ENCODE measurements at regions not wholly inside any gene's neighbourhood (a gene's known extent, or its start where the extent isn't known, plus 50 kb on each side); places are given as distances from the start of the nearest gene placed in this dataset.
"Not testable (repeated sequence)": the region's sequence is repeated elsewhere in the genome, so short reads cannot be mapped to it uniquely, and the experiment has no call there.

DNA sequence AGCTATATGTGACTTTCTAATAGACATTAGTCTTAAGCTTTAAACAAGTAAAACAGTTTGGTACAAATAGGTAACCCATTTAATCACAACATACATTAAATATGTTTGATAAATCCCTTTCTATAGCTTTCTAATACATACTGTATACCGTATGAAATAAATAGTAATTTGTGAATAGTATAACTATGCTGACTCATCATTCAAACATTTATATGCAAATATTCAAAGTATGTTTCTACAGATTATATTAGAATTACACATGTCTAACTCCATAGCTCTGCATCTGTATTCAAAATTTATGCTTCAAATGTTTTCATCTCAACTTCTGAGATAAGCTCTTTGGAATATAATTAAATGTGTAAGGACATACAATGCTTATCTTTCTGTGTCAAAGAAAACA lies 142.7 kb upstream of the ZNF804A start:
- Histone ChIP-seq H3K9me3 (ENCODE audit: severe bottlenecking) (no peaks in the 10 kb centered on the region), H3K4me1 (ENCODE audit: insufficient read depth, poor library complexity, severe bottlenecking) (no peaks in the 10 kb centered on the region), H3K27ac (ENCODE audit: poor library complexity, severe bottlenecking) (no peak overlapping the region), H3K4me3 (ENCODE audit: severe bottlenecking) (no peak overlapping the region), H3K27me3 (ENCODE audit: insufficient read depth, poor library complexity, severe bottlenecking) (no peaks in the 10 kb centered on the region), H3K36me3 (ENCODE audit: low read depth) (no peaks in the 10 kb centered on the region)
- TF ChIP-seq, protein P1, sequence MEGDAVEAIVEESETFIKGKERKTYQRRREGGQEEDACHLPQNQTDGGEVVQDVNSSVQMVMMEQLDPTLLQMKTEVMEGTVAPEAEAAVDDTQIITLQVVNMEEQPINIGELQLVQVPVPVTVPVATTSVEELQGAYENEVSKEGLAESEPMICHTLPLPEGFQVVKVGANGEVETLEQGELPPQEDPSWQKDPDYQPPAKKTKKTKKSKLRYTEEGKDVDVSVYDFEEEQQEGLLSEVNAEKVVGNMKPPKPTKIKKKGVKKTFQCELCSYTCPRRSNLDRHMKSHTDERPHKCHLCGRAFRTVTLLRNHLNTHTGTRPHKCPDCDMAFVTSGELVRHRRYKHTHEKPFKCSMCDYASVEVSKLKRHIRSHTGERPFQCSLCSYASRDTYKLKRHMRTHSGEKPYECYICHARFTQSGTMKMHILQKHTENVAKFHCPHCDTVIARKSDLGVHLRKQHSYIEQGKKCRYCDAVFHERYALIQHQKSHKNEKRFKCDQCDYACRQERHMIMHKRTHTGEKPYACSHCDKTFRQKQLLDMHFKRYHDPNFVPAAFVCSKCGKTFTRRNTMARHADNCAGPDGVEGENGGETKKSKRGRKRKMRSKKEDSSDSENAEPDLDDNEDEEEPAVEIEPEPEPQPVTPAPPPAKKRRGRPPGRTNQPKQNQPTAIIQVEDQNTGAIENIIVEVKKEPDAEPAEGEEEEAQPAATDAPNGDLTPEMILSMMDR (IDR thresholded peaks at IDR 0.05; ENCODE audit: poor library complexity, severe bottlenecking) = no peak
- ATAC-seq (ENCODE audit: low read depth) = no peak
- DNase-seq (ENCODE audit: low spot score) = no peak

DNA sequence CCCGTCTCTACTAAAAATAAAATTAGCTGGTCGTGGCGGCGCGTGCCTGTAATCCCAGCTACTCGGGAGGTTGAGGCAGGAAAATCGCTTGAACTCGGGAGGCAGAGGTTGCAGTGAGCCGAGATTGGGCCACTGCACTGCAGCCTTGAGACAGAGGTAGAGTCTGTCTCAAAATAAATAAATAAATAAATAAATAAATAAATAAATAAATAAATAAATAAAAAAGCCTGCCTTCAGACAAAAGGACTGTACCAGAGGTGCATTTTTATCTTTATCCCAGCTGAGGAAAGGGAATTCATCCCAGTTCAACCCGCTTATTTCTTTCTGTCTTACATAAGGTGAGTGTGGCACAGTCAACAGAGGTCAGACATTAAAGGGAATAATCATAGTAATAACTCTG lies 141.6 kb upstream of the ZNF804A start:
- not testable (repeated sequence) for H3K27me3 ChIP-seq (ENCODE audit: insufficient read depth, poor library complexity, severe bottlenecking); H3K36me3 ChIP-seq (ENCODE audit: low read depth); ATAC-seq (ENCODE audit: low read depth); DNase-seq (ENCODE audit: low spot score); H3K4me3 ChIP-seq (ENCODE audit: severe bottlenecking); H3K9me3 ChIP-seq (ENCODE audit: severe bottlenecking); H3K4me1 ChIP-seq (ENCODE audit: insufficient read depth, poor library complexity, severe bottlenecking); H3K27ac ChIP-seq (ENCODE audit: poor library complexity, severe bottlenecking)

DNA sequence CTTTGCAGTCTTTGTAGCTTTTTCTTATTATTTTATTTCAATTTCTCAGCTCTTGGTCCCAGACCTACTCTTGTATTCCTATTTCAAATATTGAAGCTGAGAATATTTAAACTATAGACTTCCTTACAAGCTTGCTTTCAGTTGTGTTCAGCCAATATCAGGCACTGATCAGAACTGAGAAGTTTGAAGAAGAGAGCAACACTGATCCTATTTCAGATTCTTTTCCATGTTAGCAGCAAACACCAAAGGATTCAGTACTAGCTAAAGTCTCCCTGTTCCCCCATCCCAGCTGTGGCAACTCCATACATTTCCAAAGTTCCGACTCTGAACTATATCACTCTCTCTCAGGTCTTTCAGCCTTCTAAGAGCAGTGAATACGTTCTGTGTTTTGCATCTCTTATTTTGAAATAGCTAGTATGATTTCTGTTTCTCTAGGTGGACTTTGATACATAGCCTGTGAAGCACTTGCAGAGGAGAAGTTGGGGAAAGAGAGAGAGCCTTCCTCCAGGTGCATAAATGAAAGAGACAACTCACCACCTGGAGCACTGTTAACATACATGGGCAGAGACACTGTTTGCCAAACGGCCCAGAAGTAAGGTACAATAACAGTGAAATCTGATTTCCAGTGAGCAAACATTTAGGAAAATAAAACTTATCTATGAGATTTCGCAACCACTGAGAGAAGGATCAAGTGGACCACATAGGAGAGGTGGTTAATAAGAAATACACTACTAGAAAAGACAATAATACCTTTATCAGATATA lies 135.0 kb upstream of the ZNF804A start:
- H3K27me3 ChIP-seq (ENCODE audit: insufficient read depth, poor library complexity, severe bottlenecking) = no peaks in the 10 kb centered on the region
- DNase-seq (ENCODE audit: low spot score) (no peak), ATAC-seq (ENCODE audit: low read depth) (no peak)
- TF ChIP-seq, protein P1 (IDR thresholded peaks at IDR 0.05; ENCODE audit: poor library complexity, severe bottlenecking) = no peak
- no peak overlapping the region for H3K4me3 ChIP-seq (ENCODE audit: severe bottlenecking)
- no peaks in the 10 kb centered on the region for H3K36me3 ChIP-seq (ENCODE audit: low read depth)
- H3K27ac ChIP-seq (ENCODE audit: poor library complexity, severe bottlenecking) = no peak overlapping the region
- H3K4me1 ChIP-seq (ENCODE audit: insufficient read depth, poor library complexity, severe bottlenecking) = no peaks in the 10 kb centered on the region
- H3K9me3 ChIP-seq (ENCODE audit: severe bottlenecking) = no peaks in the 10 kb centered on the region

DNA sequence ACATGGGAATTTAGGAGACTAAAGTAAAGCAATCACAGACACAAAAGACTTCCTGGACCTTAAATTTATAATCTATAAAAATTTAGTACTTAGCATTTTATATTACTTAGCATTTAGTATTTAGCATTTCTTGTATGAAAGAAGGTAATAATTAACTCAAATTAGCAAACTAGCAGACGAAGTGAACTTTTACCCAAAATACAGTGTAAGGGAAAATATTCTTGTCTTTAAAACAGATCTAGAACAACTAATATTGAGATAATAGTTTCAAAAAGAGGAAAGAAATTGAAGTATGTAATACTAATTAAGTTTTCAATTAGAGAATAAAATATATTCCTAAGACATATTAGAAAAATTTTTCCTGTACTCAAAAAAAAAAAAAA lies 134.5 kb upstream of the ZNF804A start:
- no peak for ATAC-seq (ENCODE audit: low read depth)
- no peak for DNase-seq (ENCODE audit: low spot score)
- no peaks in the 10 kb centered on the region for H3K27me3 ChIP-seq (ENCODE audit: insufficient read depth, poor library complexity, severe bottlenecking)
- TF ChIP-seq, protein P1 (IDR thresholded peaks at IDR 0.05; ENCODE audit: poor library complexity, severe bottlenecking) = no peak
- H3K4me3 ChIP-seq (ENCODE audit: severe bottlenecking) = no peak overlapping the region
- H3K4me1 ChIP-seq (ENCODE audit: insufficient read depth, poor library complexity, severe bottlenecking) = no peaks in the 10 kb centered on the region
- no peak overlapping the region for H3K27ac ChIP-seq (ENCODE audit: poor library complexity, severe bottlenecking)
- H3K36me3 ChIP-seq (ENCODE audit: low read depth) = no peaks in the 10 kb centered on the region
- no peaks in the 10 kb centered on the region for H3K9me3 ChIP-seq (ENCODE audit: severe bottlenecking)

DNA sequence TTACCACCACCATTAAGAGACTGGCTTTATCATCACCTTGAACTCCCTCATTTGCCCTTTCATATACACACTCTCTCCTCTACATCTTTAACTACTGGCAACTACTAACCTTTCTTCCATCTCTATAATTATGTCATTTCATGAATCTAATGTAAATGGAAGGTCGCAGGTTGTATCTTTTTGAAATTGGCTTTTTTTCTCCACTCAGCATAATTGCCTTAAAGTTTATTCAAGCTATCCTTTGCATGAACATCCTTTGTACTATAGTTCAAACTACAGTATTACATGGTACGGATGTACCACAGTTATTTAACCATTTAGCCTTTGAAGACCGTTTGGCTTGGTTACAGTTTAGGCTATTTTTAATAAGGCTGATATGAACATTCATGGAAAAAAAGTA lies 129.5 kb upstream of the ZNF804A start:
- TF ChIP-seq, protein P1 (IDR thresholded peaks at IDR 0.05; ENCODE audit: poor library complexity, severe bottlenecking) = no peak
- H3K9me3 ChIP-seq (ENCODE audit: severe bottlenecking) = no peaks in the 10 kb centered on the region
- H3K27me3 ChIP-seq (ENCODE audit: insufficient read depth, poor library complexity, severe bottlenecking) = no peaks in the 10 kb centered on the region
- H3K27ac ChIP-seq (ENCODE audit: poor library complexity, severe bottlenecking) = no peak overlapping the region
- no peaks in the 10 kb centered on the region for H3K36me3 ChIP-seq (ENCODE audit: low read depth)
- DNase-seq (ENCODE audit: low spot score) (no peak), ATAC-seq (ENCODE audit: low read depth) (no peak)
- H3K4me1 ChIP-seq (ENCODE audit: insufficient read depth, poor library complexity, severe bottlenecking) = no peaks in the 10 kb centered on the region
- no peak overlapping the region for H3K4me3 ChIP-seq (ENCODE audit: severe bottlenecking)
